ENCODE measurements at regions not wholly inside any gene's neighbourhood (a gene's known extent, or its start where the extent isn't known, plus 50 kb on each side); places are given as distances from the start of the nearest gene placed in this dataset.

GRCh38 chr10:28788762-28789161, 111.4 kb downstream of the BAMBI start:
- Histone ChIP-seq H3K27ac (no peak overlapping the region), H3K27me3 (no peaks in the 10 kb centered on the region), H3K9me3 (no peaks in the 10 kb centered on the region), H3K36me3 (replicated peaks in 1 of 2; ENCODE audit: insufficient read depth in 1 of 2, low read depth in 2 of 2) (no peaks in the 10 kb centered on the region), H3K4me3 (no peak overlapping the region), H3K4me1 (no peaks in the 10 kb centered on the region)
- DNase-seq = no peak
- intact Hi-C loops (cut with DNase I) = no loop called here
- no peak for TF ChIP-seq POLR2A (IDR thresholded peaks at IDR 0.05)
- no peak for TF ChIP-seq CTCF (IDR thresholded peaks at IDR 0.05)
- WGBS, 2 donors = 75 to 85% methylated on average over 5 of the region's 5 CpGs
- no peak for ATAC-seq

- TF ChIP-seq CTCF (IDR thresholded peaks at IDR 0.05) = no peak
- TF ChIP-seq POLR2A (IDR thresholded peaks at IDR 0.05) = no peak
- ATAC-seq = no peak
- 88 to 91% methylated on average over 7 to 8 of the region's 8 CpGs for WGBS, 2 donors
These were observed 112.8 kb downstream of the BAMBI start for GRCh38 chr10:28790146-28790545.

GRCh38 chr10:28793482-28793881, 116.2 kb downstream of the BAMBI start:
- Histone ChIP-seq H3K4me3 (no peak overlapping the region), H3K36me3 (replicated peaks in 1 of 2; ENCODE audit: insufficient read depth in 1 of 2, low read depth in 2 of 2) (no peaks in the 10 kb centered on the region), H3K4me1 (peaks cover 8% of the 10 kb centered on the region), H3K27me3 (no peaks in the 10 kb centered on the region), H3K9me3 (no peaks in the 10 kb centered on the region), H3K27ac (no peak overlapping the region)
- ATAC-seq (no peak), DNase-seq (no peak)
- TF ChIP-seq CTCF (IDR thresholded peaks at IDR 0.05) (no peak), POLR2A (IDR thresholded peaks at IDR 0.05) (no peak)
- intact Hi-C loops (cut with DNase I) = no loop called here
- 69 to 74% methylated on average over 3 of the region's 3 CpGs for WGBS, 2 donors

More at GRCh38 chr10:28790146-28790545, 112.8 kb downstream of the BAMBI start:
- no peak for DNase-seq
- intact Hi-C loops (cut with DNase I) = no loop called here
- H3K36me3 ChIP-seq (replicated peaks in 1 of 2; ENCODE audit: insufficient read depth in 1 of 2, low read depth in 2 of 2) = no peaks in the 10 kb centered on the region
- no peak overlapping the region for H3K4me3 ChIP-seq
- no peaks in the 10 kb centered on the region for H3K27me3 ChIP-seq
- no peaks in the 10 kb centered on the region for H3K4me1 ChIP-seq
- no peak overlapping the region for H3K27ac ChIP-seq
- no peaks in the 10 kb centered on the region for H3K9me3 ChIP-seq

- WGBS, 2 donors = 89 to 96% methylated on average over 3 of the region's 3 CpGs
These were observed 117.7 kb downstream of the BAMBI start for GRCh38 chr10:28794986-28795385.

More at GRCh38 chr10:28794986-28795385, 117.7 kb downstream of the BAMBI start:
- intact Hi-C loops (cut with DNase I) = no loop called here
- Histone ChIP-seq H3K36me3 (replicated peaks in 1 of 2; ENCODE audit: insufficient read depth in 1 of 2, low read depth in 2 of 2) (no peaks in the 10 kb centered on the region), H3K4me1 (peaks cover 8% of the 10 kb centered on the region), H3K4me3 (no peak overlapping the region), H3K9me3 (no peaks in the 10 kb centered on the region), H3K27ac (no peak overlapping the region), H3K27me3 (no peaks in the 10 kb centered on the region)
- no peak for TF ChIP-seq CTCF (IDR thresholded peaks at IDR 0.05)
- TF ChIP-seq POLR2A (IDR thresholded peaks at IDR 0.05) = no peak
- ATAC-seq = no peak
- DNase-seq = no peak
